ENCODE measurements at regions not wholly inside any gene's neighbourhood (a gene's known extent, or its start where the extent isn't known, plus 50 kb on each side); places are given as distances from the start of the nearest gene placed in this dataset.

- no peak for DNase-seq (ENCODE audit: low spot score)
These were observed 900.7 kb downstream of the JRKL start for GRCh38 chr11:97290464-97291041.

- DNase-seq (ENCODE audit: low spot score) = no peak
These were observed 906.5 kb downstream of the JRKL start for GRCh38 chr11:97296301-97296700.

- DNase-seq (ENCODE audit: low spot score) = no peak
These were observed 919.5 kb downstream of the JRKL start for GRCh38 chr11:97309291-97309690.

DNA sequence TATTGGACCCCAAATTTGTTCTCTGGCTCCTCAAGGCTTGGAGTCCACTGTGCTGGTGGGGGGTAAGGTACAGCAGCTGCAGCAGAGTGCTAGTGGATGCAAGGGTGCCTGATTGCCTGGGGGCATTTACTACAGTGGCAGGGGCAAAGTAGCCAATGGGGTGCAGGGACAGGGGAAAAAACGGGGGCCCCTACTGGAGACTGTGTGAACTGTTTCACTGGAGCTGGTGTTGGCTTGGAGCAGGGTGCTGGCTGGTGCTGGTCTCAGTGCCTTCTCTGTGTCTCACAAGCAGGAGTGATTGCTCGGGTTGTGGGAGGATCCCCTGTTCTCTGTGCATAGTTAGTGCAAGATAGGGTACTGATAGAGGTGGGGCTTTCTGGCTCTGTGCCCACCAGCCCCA, 935.9 kb downstream of the JRKL start:
- no peak for DNase-seq (ENCODE audit: low spot score)

- no peak for DNase-seq (ENCODE audit: low spot score)
These were observed 942.5 kb downstream of the JRKL start for GRCh38 chr11:97332271-97332670.

DNA sequence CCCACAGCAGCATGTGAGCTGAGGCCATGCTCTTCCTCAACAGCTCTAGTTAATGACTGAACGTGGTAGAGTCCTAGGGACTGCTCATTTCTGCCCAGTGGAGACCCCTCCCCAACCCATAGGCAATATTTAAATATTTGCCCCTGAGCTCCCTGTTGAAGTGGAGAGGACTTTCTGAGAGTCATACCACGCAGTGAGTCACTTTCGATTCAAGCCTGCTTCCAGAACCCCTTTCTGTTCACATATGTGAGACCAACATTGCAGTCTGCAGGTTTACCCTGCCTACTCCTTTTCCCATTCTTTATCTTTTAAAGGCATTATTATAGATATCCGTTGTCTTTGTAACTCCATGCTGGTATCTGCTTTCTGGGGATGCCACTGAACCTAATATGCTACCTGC, 946.3 kb downstream of the JRKL start:
- DNase-seq (ENCODE audit: low spot score) = no peak

- no peak for DNase-seq (ENCODE audit: low spot score)
These were observed 955.2 kb downstream of the JRKL start for GRCh38 chr11:97345032-97345431.

- no peak for DNase-seq (ENCODE audit: low spot score)
These were observed 959.4 kb downstream of the JRKL start for GRCh38 chr11:97349201-97349600.

- no peak for DNase-seq (ENCODE audit: low spot score)
These were observed 962.1 kb downstream of the JRKL start for GRCh38 chr11:97351939-97352338.

GRCh38 chr11:97354026-97354425, 964.2 kb downstream of the JRKL start:
- no peak for DNase-seq (ENCODE audit: low spot score)

DNA sequence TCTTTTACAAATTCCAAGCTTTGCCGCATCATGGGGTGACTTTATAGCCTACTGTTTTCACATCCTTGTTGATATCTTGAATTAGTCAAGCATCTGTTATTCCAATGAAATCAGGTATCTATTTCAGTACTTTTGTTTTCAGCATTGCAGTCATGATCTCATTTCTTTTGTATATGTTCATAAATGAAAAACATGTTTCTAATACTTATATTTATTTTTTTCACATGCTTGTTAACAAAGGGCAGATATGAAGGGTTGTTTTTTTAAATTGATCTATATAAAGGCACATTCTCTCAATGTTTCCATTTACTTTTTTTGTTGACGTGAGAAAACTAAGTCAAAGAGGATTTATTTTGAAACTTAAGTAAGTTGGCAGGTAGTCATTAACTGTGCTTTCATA, 964.8 kb downstream of the JRKL start:
- no peak for DNase-seq (ENCODE audit: low spot score)

GRCh38 chr11:97355230-97355629, 965.4 kb downstream of the JRKL start:
- no peak for DNase-seq (ENCODE audit: low spot score)

GRCh38 chr11:97356144-97356543, 966.3 kb downstream of the JRKL start:
- DNase-seq (ENCODE audit: low spot score) = no peak

DNA sequence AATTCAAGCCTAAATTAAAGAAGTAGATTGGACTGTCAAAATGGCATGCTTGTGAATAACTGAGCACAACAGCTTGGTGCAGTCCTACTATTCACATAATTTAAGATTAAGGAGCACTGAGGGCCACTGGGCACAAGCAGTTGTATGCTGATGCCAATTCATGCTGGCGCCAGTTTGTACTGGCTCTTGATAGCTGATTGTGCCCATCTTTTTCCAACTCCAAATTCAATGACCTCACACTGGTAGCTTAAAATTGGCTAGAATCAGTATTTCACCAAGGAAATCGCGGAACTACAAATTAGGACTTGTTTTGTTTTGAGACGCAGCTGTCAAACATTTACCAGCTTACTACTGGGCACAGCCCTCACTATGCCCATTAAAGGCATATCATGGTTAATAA, 969.2 kb downstream of the JRKL start:
- no peak for DNase-seq (ENCODE audit: low spot score)

DNA sequence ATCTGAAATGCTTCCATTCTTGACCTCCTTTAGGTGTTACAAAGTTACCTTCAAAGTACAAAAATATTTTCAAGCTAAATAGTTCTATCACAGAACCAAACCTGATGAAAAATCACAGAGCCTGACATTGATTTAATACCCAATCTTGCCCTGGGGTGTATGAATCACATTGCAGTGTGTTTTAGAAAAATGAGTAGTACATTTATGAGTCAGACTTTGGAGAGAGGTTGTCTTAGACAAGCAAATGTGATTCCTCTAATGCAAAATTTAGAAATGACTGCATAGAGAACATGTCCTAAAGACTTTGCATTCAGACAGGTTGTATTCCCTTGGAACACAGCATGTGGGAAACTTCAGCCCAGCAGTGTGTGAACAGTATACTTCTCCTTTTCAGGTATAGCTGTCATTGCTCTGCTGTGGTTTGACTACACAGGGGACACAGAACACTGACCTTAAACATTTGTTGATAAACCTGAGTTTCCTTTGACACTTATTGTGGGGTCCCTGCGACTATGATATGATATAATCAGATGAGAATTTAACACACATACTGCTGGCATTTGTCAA, 972.1 kb downstream of the JRKL start:
- no peak for DNase-seq (ENCODE audit: low spot score)

- no peak for DNase-seq (ENCODE audit: low spot score)
These were observed 973.5 kb downstream of the JRKL start for GRCh38 chr11:97363331-97363730.

- no peak for DNase-seq (ENCODE audit: low spot score)
These were observed 974.2 kb downstream of the JRKL start for GRCh38 chr11:97364047-97364446.

- no peak for DNase-seq (ENCODE audit: low spot score)
These were observed 977.7 kb downstream of the JRKL start for GRCh38 chr11:97367406-97368083.

DNA sequence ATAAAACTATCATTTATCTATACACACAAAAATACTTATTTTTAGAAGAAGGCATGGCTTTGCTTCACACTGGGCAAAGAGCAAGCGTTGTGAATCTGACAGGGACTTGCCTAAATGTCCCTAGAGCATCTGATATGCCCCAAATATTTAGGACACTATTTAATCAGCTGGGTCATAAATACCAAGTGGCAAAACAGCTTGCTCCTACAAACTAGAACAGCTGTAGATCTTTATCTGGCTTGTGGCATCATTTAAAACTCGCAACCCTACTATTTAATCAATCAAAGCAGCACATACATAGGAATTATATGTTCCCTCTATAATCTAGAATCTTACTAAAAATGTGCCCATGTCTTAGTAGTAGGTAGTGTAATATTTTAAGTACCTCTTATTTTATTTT, 999.5 kb downstream of the JRKL start:
- no peak for DNase-seq (ENCODE audit: low spot score)

GRCh38 chr11:97398246-97398645, 1008.4 kb downstream of the JRKL start:
- no peak for DNase-seq (ENCODE audit: low spot score)

- no peak for DNase-seq (ENCODE audit: low spot score)
These were observed 1019.3 kb downstream of the JRKL start for GRCh38 chr11:97409141-97409540.

GRCh38 chr11:97414801-97415200, 1025.0 kb downstream of the JRKL start:
- no peak for DNase-seq (ENCODE audit: low spot score)

GRCh38 chr11:97419729-97420128, 1029.9 kb downstream of the JRKL start:
- DNase-seq (ENCODE audit: low spot score) = no peak

DNA sequence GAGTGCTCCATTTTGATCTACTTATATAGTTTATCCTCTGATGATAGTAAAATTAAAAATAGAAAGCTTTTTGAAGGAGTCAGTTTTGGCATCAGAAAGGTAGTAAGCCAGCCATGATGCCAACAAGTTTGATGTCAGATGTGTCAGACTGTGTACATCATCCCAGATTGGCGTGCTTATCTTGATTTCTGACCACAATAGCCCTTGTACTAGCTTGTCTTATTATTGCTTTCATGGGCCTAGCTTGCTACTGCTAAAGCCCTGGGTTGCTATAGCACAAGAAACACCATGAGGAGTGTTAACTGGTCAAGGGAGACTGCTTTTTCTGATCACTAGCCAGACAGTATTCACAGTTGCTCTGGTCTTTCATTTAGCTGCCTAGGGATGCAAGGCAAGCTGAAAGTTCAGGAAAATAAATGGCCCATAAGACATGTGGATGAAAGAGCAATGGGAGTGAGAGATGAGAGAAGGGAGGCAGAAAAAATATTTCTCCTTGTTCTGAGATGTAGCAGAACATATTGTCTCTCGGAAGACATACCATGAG, 1038.5 kb downstream of the JRKL start:
- no peak for DNase-seq (ENCODE audit: low spot score)

All from LoVo (cell line).